Right lobe of liver (tissue), 6 donors: ENCODE measurements at regions not wholly inside any gene's neighbourhood (a gene's known extent, or its start where the extent isn't known, plus 50 kb on each side); places are given as distances from the start of the nearest gene placed in this dataset.
"Not testable (repeated sequence)": the region's sequence is repeated elsewhere in the genome, so short reads cannot be mapped to it uniquely, and the experiment has no call there.

Experiments
- ATAC-seq, 4 donors: fragments of 200-7000 bp; cut with Tn5 transposase; one replicate each; pipeline ENCODE4 v1.9.1; 2020; ENCODE audit warnings: mild to moderate bottlenecking in 4 of 4, moderate library complexity in 4 of 4
- DNase-seq, 3 donors: peaks; one replicate each; pipeline ENCODE4 v3.0.0-alpha.2; 2020
- H3K27ac ChIP-seq, 3 donors: fragments of 200-600 bp; one replicate each; pipeline ENCODE4 v1.8.0; 2022
- H3K27me3 ChIP-seq, 2 donors: fragments of 200-600 bp; one replicate each; pipeline ENCODE4 v1.8.0; 2022
- H3K36me3 ChIP-seq, 4 donors: fragments of 200-600 bp; sonication (generic) in 1 of 4; one replicate each; pipeline versions ENCODE4 v1.5.1 to v1.8.0; 2017 to 2022; ENCODE audit warnings: control low read depth in 1 of 4
- H3K4me1 ChIP-seq, 4 donors: fragments of 200-600 bp; sonication (generic) in 1 of 4; one replicate each; pipeline versions ENCODE4 v1.5.1 to v1.8.0; 2017 to 2022; ENCODE audit warnings: control low read depth in 1 of 4
- H3K4me3 ChIP-seq, 3 donors: fragments of 200-600 bp; one replicate each; pipeline ENCODE4 v1.8.0; 2022
- H3K9me3 ChIP-seq, 4 donors: fragments of 200-600 bp; sonication (generic) in 1 of 4; one replicate each; pipeline versions ENCODE4 v1.5.1 to v1.8.0; 2017 to 2022; ENCODE audit warnings: control low read depth in 1 of 4
- POLR2A ChIP-seq: fragments of 450-650 bp; IDR thresholded peaks from one replicate; pipeline ENCODE4 v1.6.1; 2017; ENCODE audit warnings: antibody characterized with exemption, mild to moderate bottlenecking
- WGBS: methylation state at CpG from one replicate; pipeline ENCODE4 v1.1.6; 2018; ENCODE audit warnings: low coverage, low lambda C conversion rate; ENCODE audit not compliant: insufficient coverage; ENCODE audit errors: missing lambda C conversion rate; 5-methylcytosine and 5-hydroxymethylcytosine counted together
- intact Hi-C, 2 donors: fragments of 100-400 bp; cut with DNase I; formaldehyde crosslinking; loops; one replicate each; pipeline versions ENCODE4 v1.11.2 to v1.14.1; 2022
- TF ChIP-seq, protein P1 (sequence below), 4 donors: fragments of 200-600 bp in 3 of 4; fragments of 450-650 bp in 1 of 4; IDR thresholded peaks; one replicate each; pipeline versions ENCODE4 v1.5.1 to v1.8.0; 2016 to 2022; ENCODE audit warnings: antibody characterized with exemption in 4 of 4, mild to moderate bottlenecking in 2 of 4
- donor health status: DM: no; HTN: yes; CAD: no.
- donor health status: DM: no; HTN: no; CAD: no.
- donor health status: DM: no; HTN: no; CAD: no.
- donor health status: DM: no; HTN: yes; CAD: no.
- donor health status: DM: no; HTN: yes; CAD: no.

DNA sequence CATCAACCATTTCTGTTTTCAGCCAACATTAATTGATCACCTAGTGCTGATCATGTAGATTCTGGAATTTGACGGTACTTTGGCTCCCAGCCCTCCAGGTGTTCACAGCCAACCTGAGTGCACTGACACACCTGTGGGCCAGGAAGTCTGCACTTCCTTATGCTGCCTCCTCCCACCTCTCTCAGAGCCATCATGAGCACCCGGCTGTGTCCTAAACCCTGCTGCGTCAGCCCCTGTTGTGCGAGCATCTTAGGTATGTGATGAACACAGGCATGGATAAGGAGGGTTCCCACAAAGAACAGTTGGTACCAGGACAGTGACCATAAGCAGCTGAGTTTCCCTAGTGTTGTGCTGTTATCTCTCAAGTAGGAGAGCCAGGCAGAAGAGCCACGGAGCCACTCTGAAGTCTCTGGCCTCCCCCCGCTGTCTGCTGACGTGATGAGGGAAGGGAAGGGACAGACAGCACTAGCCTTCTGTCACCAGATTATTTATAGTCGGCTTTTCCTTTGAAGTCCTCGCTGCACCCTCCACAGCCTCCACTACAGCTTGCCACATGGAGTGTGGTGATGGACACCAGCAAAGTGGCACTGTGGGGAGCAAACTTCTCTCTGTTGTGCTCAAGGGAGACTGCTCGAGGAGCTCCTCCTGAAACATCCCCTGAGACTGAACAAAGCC is 162.8 kb upstream of the ANKFN1 start:
- Histone ChIP-seq H3K27me3 (no peaks in the 10 kb centered on the region), H3K9me3 (no peaks in the 10 kb centered on the region), H3K4me1 (no peaks in the 10 kb centered on the region), H3K36me3 (no peaks in the 10 kb centered on the region), H3K4me3 (no peak overlapping the region), H3K27ac (no peak overlapping the region)
- intact Hi-C loops: no loop called here
- ATAC-seq (no peak), DNase-seq (no peak)
- TF ChIP-seq, protein P1, sequence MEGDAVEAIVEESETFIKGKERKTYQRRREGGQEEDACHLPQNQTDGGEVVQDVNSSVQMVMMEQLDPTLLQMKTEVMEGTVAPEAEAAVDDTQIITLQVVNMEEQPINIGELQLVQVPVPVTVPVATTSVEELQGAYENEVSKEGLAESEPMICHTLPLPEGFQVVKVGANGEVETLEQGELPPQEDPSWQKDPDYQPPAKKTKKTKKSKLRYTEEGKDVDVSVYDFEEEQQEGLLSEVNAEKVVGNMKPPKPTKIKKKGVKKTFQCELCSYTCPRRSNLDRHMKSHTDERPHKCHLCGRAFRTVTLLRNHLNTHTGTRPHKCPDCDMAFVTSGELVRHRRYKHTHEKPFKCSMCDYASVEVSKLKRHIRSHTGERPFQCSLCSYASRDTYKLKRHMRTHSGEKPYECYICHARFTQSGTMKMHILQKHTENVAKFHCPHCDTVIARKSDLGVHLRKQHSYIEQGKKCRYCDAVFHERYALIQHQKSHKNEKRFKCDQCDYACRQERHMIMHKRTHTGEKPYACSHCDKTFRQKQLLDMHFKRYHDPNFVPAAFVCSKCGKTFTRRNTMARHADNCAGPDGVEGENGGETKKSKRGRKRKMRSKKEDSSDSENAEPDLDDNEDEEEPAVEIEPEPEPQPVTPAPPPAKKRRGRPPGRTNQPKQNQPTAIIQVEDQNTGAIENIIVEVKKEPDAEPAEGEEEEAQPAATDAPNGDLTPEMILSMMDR (IDR thresholded peaks at IDR 0.05): no peak
- no peak for TF ChIP-seq POLR2A
- WGBS: 42% methylated on average over 4 of the region's 10 CpGs

DNA sequence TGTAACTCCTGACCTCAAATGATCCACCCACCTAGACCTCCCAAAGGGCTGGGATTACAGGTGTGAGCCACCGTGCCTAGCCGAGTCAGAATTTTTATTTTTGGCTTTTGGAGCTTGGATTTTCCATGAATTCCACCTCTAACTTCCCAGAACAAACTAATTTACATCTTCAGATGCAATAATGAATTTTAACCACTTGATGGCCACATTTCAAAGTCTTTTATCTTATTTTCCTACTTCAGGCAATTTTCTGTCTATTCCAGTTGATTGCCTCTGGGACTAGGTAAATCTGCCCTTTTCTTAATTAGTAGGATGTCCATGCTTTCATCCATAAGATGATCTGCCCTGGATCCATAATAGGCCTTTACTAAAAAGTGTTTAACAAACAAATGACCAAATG is 156.4 kb upstream of the ANKFN1 start:
- Histone ChIP-seq H3K9me3 (no peaks in the 10 kb centered on the region), H3K36me3 (no peaks in the 10 kb centered on the region), H3K27ac (no peak overlapping the region), H3K4me1 (no peaks in the 10 kb centered on the region), H3K4me3 (no peak overlapping the region), H3K27me3 (no peaks in the 10 kb centered on the region)
- ATAC-seq: no peak
- 69% methylated on average over 2 of the region's 2 CpGs for WGBS
- intact Hi-C loops: no loop called here
- TF ChIP-seq, protein P1 (IDR thresholded peaks at IDR 0.05): no peak
- no peak for TF ChIP-seq POLR2A
- DNase-seq: no peak

DNA sequence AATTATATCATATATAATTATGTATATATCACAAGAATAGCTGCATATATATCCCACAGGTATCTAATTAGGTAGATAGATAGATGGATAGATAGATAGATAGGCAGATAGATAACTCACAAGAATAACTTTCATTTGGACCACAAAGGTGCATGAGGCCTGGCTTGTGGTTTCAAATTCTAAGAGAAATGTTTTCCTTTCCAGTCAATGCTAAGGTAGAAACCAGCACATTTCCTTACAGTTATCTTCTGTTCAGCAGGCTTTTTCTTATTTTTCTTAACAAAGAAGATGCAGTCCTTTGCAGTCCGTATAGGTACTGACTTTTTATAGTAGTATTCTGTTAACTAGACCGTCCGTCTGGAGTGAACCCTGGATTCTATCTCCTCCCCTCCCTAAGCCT is 152.9 kb upstream of the ANKFN1 start:
- intact Hi-C loops: no loop called here
- ATAC-seq: no peak

DNA sequence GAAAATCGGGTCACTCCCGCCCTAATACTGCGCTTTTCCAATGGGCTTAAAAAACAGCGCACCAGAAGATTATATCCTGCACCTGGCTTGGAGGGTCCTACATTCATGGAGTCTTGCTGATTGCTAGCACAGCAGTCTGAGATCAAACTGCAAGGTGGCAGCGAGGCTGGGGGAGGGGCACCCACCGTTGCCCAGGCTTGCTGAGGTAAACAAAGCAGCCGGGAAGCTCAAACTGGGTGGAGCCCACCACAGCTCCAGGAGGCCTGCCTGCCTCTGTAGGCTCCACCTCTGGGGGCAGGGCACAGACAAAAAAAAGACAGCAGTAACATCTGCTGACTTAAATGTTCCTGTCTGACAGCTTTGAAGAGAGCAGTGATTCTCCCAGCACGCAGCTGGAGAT is 150.6 kb upstream of the ANKFN1 start:
- DNase-seq, H3K27ac ChIP-seq, ATAC-seq, H3K9me3 ChIP-seq, H3K36me3 ChIP-seq, H3K27me3 ChIP-seq, H3K4me1 ChIP-seq, intact Hi-C loops, H3K4me3 ChIP-seq: not testable (repeated sequence)
- 100% methylated on average over 3 of the region's 8 CpGs for WGBS

More for the DNA sequence above, 152.9 kb upstream of the ANKFN1 start:
- Histone ChIP-seq H3K9me3 (no peaks in the 10 kb centered on the region), H3K4me1 (no peaks in the 10 kb centered on the region), H3K4me3 (no peak overlapping the region), H3K27ac (no peak overlapping the region), H3K27me3 (no peaks in the 10 kb centered on the region), H3K36me3 (no peaks in the 10 kb centered on the region)
- TF ChIP-seq, protein P1 (IDR thresholded peaks at IDR 0.05): no peak
- TF ChIP-seq POLR2A: no peak
- DNase-seq: no peak
- WGBS: no CpG with 5 or more reads among the region's 3 CpGs

DNA sequence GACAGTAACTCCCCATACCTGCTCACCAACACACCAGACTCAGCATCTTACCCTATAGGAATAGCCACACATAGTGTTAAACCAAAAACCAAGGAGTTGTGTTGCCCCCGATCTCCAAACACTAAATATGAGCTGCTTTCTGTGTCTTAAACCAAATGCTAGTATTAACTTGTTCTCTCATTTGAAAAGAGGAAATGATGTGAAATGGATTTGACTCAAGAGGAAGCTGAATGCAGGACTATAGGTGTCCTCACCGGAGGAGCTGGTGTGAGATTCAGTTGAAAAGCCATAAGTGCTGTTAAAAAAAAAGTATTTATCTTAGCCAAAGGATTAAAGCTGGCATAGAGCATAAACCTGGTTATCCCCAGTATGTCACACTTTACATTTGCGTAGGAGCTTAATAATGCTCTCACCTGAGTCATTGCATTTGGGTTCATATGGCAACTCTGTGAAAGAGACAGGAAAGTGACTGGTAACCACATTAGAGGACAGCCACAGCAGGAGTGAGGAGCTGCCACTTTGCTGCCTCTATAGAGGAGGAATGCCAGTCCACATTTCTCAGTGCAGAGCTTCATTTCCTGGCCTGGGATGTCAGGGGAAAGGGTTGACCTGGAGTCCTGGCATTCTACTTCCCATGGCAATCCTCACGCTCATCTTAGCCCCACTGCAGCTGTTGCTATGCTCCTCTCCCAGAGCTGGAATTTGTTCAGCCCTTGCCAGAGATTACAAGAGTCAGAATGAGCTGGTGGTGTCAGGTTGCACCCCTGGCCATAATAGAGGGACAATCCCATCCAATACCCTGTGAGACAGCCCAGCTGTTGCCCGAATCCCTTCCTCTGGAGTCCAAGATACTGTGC is 143.3 kb upstream of the ANKFN1 start:
- intact Hi-C loops: no loop called here

More for the DNA sequence above, 143.3 kb upstream of the ANKFN1 start:
- Histone ChIP-seq H3K36me3 (no peaks in the 10 kb centered on the region), H3K4me1 (no peaks in the 10 kb centered on the region), H3K9me3 (no peaks in the 10 kb centered on the region), H3K27ac (no peak overlapping the region), H3K4me3 (no peak overlapping the region), H3K27me3 (no peaks in the 10 kb centered on the region)
- no peak for DNase-seq
- 50% methylated on average over 4 of the region's 5 CpGs for WGBS
- no peak for ATAC-seq
- TF ChIP-seq, protein P1 (IDR thresholded peaks at IDR 0.05): no peak
- TF ChIP-seq POLR2A: no peak
